ENCODE measurements at regions not wholly inside any gene's neighbourhood (a gene's known extent, or its start where the extent isn't known, plus 50 kb on each side); places are given as distances from the start of the nearest gene placed in this dataset.

DNA sequence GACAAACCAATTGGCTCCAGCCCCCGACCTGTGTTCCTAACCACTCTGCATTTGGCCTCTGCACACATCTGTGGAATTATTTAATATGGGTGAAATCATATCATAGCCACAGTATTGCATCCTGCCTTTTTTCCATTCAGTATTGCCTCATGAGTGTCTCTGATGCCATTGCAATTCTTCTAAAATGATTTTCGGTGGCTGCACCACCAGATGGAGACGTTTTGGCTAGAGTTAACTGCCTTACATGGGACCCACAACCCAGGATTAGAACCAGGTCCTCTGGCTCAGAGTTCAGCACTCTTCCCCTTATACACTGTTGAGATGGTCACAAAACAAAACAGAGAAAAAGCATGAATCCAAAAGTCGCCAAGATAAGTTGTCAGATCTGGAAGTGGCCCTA lies 180.8 kb downstream of the EMX2 start:
- Histone ChIP-seq H3K23ac (ENCODE audit: insufficient read length) (no peak overlapping the region), H3K27ac (ENCODE audit: low read depth, low read length) (no peak overlapping the region)
- 81% methylated on average over 4 of the region's 4 CpGs; no CpG with 5 or more reads in 1 of the 2 experiments for WGBS, 2 experiments (ENCODE audit: extremely low coverage in 1 of 2, insufficient coverage in 1 of 2, insufficient read length in 1 of 2, insufficient replicate concordance in 2 of 2, low coverage in 1 of 2, low lambda C conversion rate in 2 of 2, missing lambda C conversion rate in 1 of 2)

More for the DNA sequence above, 180.8 kb downstream of the EMX2 start:
- H4K8ac ChIP-seq (ENCODE audit: extremely low read depth, insufficient read depth, low read length) = no peak overlapping the region
- no peak overlapping the region for H2BK15ac ChIP-seq (ENCODE audit: low read length)
- no peaks in the 10 kb centered on the region for H4K20me1 ChIP-seq (replicated peaks in 1 of 2; ENCODE audit: control insufficient read depth in 1 of 2, insufficient read depth in 2 of 2, low read length in 2 of 2)
- ChIA-PET POLR2A (ENCODE audit: partially characterized antibody) (no interaction called here), CTCF (ENCODE audit: partially characterized antibody) (interaction anchor here (1.5 to 1.6 kb wide), 2 partner anchors 14 to 227 kb away, joined by 4 to 6 read pairs; no protein-coding TSS in a partner anchor)
- H4K5ac ChIP-seq (ENCODE audit: insufficient read length, low read depth, low read length) = no peak overlapping the region
- H2BK5ac ChIP-seq (ENCODE audit: low read depth, low read length) = no peak overlapping the region
- H2BK120ac ChIP-seq (replicated peaks; ENCODE audit: low read depth, low read length) = no peak overlapping the region
- no peak overlapping the region for H3K4me2 ChIP-seq (ENCODE audit: insufficient read depth in 1 of 2, low read depth in 2 of 2, low read length in 2 of 2)
- H3K4ac ChIP-seq (replicated peaks; ENCODE audit: insufficient read length, low read depth, low read length) = no peak overlapping the region
- DNase-seq (ENCODE audit: low read depth in 1 of 2, low spot score in 2 of 2) = peak in 1 of 2 experiments; percentile 28
- H3K56ac ChIP-seq (replicated peaks; ENCODE audit: insufficient read length, low read depth, low read length) = no peak overlapping the region
- H3K4me1 ChIP-seq (replicated peaks in 1 of 4; ENCODE audit: control insufficient read depth in 3 of 4, insufficient read depth in 4 of 4, low read length in 3 of 4) = peaks cover 6 to 11% (median 8%) of the 10 kb centered on the region in 4 experiments
- no peak overlapping the region for H2BK12ac ChIP-seq (ENCODE audit: low read depth, low read length)
- no peaks in the 10 kb centered on the region for H3K23me2 ChIP-seq (ENCODE audit: low read depth, low read length)
- H3K4me3 ChIP-seq (ENCODE audit: extremely low read depth in 1 of 4, insufficient read depth in 2 of 4, low read depth in 3 of 4, low read length in 4 of 4) = no peak overlapping the region
- no peaks in the 10 kb centered on the region for H3K79me1 ChIP-seq (ENCODE audit: low read depth, low read length)
- TF ChIP-seq RAD21 (IDR thresholded peaks at IDR 0.05 in 1 of 2, conservative IDR thresholded peaks at IDR 0.05 in 1 of 2; ENCODE audit: low read depth in 2 of 2, low read length in 2 of 2) = peak; percentile 5 to 27; a peak in 1 of 4 replicates
- TF ChIP-seq GTF2F1 (IDR thresholded peaks at IDR 0.05; ENCODE audit: borderline replicate concordance, low read depth, low read length) = no peak
- no peak overlapping the region for H2BK20ac ChIP-seq (ENCODE audit: low read length)
- H3K36me3 ChIP-seq (ENCODE audit: control insufficient read depth in 2 of 4, insufficient read depth in 4 of 4, low read length in 3 of 4) = no peaks in the 10 kb centered on the region
- no peak overlapping the region for H3K9ac ChIP-seq (replicated peaks in 1 of 4; ENCODE audit: extremely low read depth in 1 of 4, low read depth in 3 of 4, low read length in 3 of 4)
- H2AFZ ChIP-seq (ENCODE audit: low read length) = no peak overlapping the region
- no peak overlapping the region for H3K18ac ChIP-seq (ENCODE audit: extremely low read depth, low read length)
- no peak for FAIRE-seq
- no peak overlapping the region for H2AK5ac ChIP-seq (ENCODE audit: low read depth, low read length)
- no peak overlapping the region for H4K91ac ChIP-seq (replicated peaks; ENCODE audit: insufficient read length, low read length)
- H3K14ac ChIP-seq (ENCODE audit: insufficient read length) = no peak overlapping the region
- H3K27me3 ChIP-seq (replicated peaks in 1 of 4; ENCODE audit: control insufficient read depth in 3 of 4, extremely low read depth in 1 of 4, insufficient read depth in 3 of 4, low read length in 3 of 4) = peaks cover 0 to 1% (median 0%) of the 10 kb centered on the region in 4 experiments; a peak in 1 of 7 replicates
- H3K79me2 ChIP-seq (ENCODE audit: control insufficient read depth in 1 of 2, insufficient read depth in 2 of 2, low read length in 2 of 2) = no peaks in the 10 kb centered on the region
- no peaks in the 10 kb centered on the region for H3K9me3 ChIP-seq (ENCODE audit: insufficient read depth in 2 of 2, low read depth in 1 of 2, low read length in 1 of 2)

Data from H1 (cell line).